ENCODE measurements at regions not wholly inside any gene's neighbourhood (a gene's known extent, or its start where the extent isn't known, plus 50 kb on each side); places are given as distances from the start of the nearest gene placed in this dataset.

- TF ChIP-seq CTCF (IDR thresholded peaks at IDR 0.05) (no peak), POLR2A (IDR thresholded peaks at IDR 0.05) (no peak)
Observed at GRCh38 chr11:15526032-15526431, 411.3 kb downstream of the INSC start.
